ENCODE measurements at regions not wholly inside any gene's neighbourhood (a gene's known extent, or its start where the extent isn't known, plus 50 kb on each side); places are given as distances from the start of the nearest gene placed in this dataset.

- H3K9me3 ChIP-seq (ENCODE audit: control insufficient read depth, low read length) = no peaks in the 10 kb centered on the region
- H3K4me1 ChIP-seq (ENCODE audit: control insufficient read depth, insufficient read depth, low read length) = no peaks in the 10 kb centered on the region
- WGBS, 2 experiments = 79 to 92% methylated on average over 3 of the region's 3 CpGs
- no peak overlapping the region for H3K27ac ChIP-seq (ENCODE audit: insufficient read depth, low read depth, low read length, poor library complexity, severe bottlenecking)
- H3K36me3 ChIP-seq (ENCODE audit: control insufficient read depth, insufficient read depth, low read length) = no peaks in the 10 kb centered on the region
- no peaks in the 10 kb centered on the region for H3K27me3 ChIP-seq (ENCODE audit: control insufficient read depth, insufficient read depth, low read length, poor library complexity, severe bottlenecking)
- no peak overlapping the region for H3K4me3 ChIP-seq (ENCODE audit: insufficient read depth, low read depth, low read length)
Measured at GRCh38 chr12:60672949-60673348, 1077.1 kb downstream of the SLC16A7 start.

- H3K9me3 ChIP-seq (ENCODE audit: control insufficient read depth, low read length) = peaks cover 2% of the 10 kb centered on the region
- 62 to 67% methylated on average over 10 of the region's 12 CpGs for WGBS, 2 experiments
- no peak overlapping the region for H3K27ac ChIP-seq (ENCODE audit: insufficient read depth, low read depth, low read length, poor library complexity, severe bottlenecking)
- no peaks in the 10 kb centered on the region for H3K27me3 ChIP-seq (ENCODE audit: control insufficient read depth, insufficient read depth, low read length, poor library complexity, severe bottlenecking)
- no peaks in the 10 kb centered on the region for H3K36me3 ChIP-seq (ENCODE audit: control insufficient read depth, insufficient read depth, low read length)
- H3K4me3 ChIP-seq (ENCODE audit: insufficient read depth, low read depth, low read length) = no peak overlapping the region
- no peaks in the 10 kb centered on the region for H3K4me1 ChIP-seq (ENCODE audit: control insufficient read depth, insufficient read depth, low read length)
Measured at GRCh38 chr12:60684988-60685655, 1089.3 kb downstream of the SLC16A7 start.

- no peaks in the 10 kb centered on the region for H3K36me3 ChIP-seq (ENCODE audit: control insufficient read depth, insufficient read depth, low read length)
- H3K27ac ChIP-seq (ENCODE audit: insufficient read depth, low read depth, low read length, poor library complexity, severe bottlenecking) = no peak overlapping the region
- H3K4me3 ChIP-seq (ENCODE audit: insufficient read depth, low read depth, low read length) = no peak overlapping the region
- H3K27me3 ChIP-seq (ENCODE audit: control insufficient read depth, insufficient read depth, low read length, poor library complexity, severe bottlenecking) = no peaks in the 10 kb centered on the region
- H3K4me1 ChIP-seq (ENCODE audit: control insufficient read depth, insufficient read depth, low read length) = no peaks in the 10 kb centered on the region
- H3K9me3 ChIP-seq (ENCODE audit: control insufficient read depth, low read length) = no peaks in the 10 kb centered on the region
Measured at GRCh38 chr12:60689137-60689536, 1093.3 kb downstream of the SLC16A7 start.

- no peak overlapping the region for H3K27ac ChIP-seq (ENCODE audit: insufficient read depth, low read depth, low read length, poor library complexity, severe bottlenecking)
- no peaks in the 10 kb centered on the region for H3K9me3 ChIP-seq (ENCODE audit: control insufficient read depth, low read length)
- WGBS, 2 experiments = 85 to 100% methylated on average over 1 of the region's 1 CpG
- no peaks in the 10 kb centered on the region for H3K4me1 ChIP-seq (ENCODE audit: control insufficient read depth, insufficient read depth, low read length)
- no peaks in the 10 kb centered on the region for H3K36me3 ChIP-seq (ENCODE audit: control insufficient read depth, insufficient read depth, low read length)
- no peak overlapping the region for H3K4me3 ChIP-seq (ENCODE audit: insufficient read depth, low read depth, low read length)
- H3K27me3 ChIP-seq (ENCODE audit: control insufficient read depth, insufficient read depth, low read length, poor library complexity, severe bottlenecking) = no peaks in the 10 kb centered on the region
Measured at GRCh38 chr12:60693019-60693626, 1097.3 kb downstream of the SLC16A7 start.

- H3K36me3 ChIP-seq (ENCODE audit: control insufficient read depth, insufficient read depth, low read length) = no peaks in the 10 kb centered on the region
- no peak overlapping the region for H3K4me3 ChIP-seq (ENCODE audit: insufficient read depth, low read depth, low read length)
- no peak overlapping the region for H3K27ac ChIP-seq (ENCODE audit: insufficient read depth, low read depth, low read length, poor library complexity, severe bottlenecking)
- no peaks in the 10 kb centered on the region for H3K4me1 ChIP-seq (ENCODE audit: control insufficient read depth, insufficient read depth, low read length)
- 86 to 88% methylated on average over 4 of the region's 4 CpGs for WGBS, 2 experiments
- H3K27me3 ChIP-seq (ENCODE audit: control insufficient read depth, insufficient read depth, low read length, poor library complexity, severe bottlenecking) = no peaks in the 10 kb centered on the region
- H3K9me3 ChIP-seq (ENCODE audit: control insufficient read depth, low read length) = no peaks in the 10 kb centered on the region
Measured at GRCh38 chr12:60704171-60704914, 1108.5 kb downstream of the SLC16A7 start.

- 55 to 80% methylated on average over 1 of the region's 1 CpG for WGBS, 2 experiments
- Histone ChIP-seq H3K27me3 (ENCODE audit: control insufficient read depth, insufficient read depth, low read length, poor library complexity, severe bottlenecking) (no peaks in the 10 kb centered on the region), H3K4me1 (ENCODE audit: control insufficient read depth, insufficient read depth, low read length) (no peaks in the 10 kb centered on the region), H3K27ac (ENCODE audit: insufficient read depth, low read depth, low read length, poor library complexity, severe bottlenecking) (no peak overlapping the region), H3K4me3 (ENCODE audit: insufficient read depth, low read depth, low read length) (no peak overlapping the region), H3K9me3 (ENCODE audit: control insufficient read depth, low read length) (no peaks in the 10 kb centered on the region), H3K36me3 (ENCODE audit: control insufficient read depth, insufficient read depth, low read length) (no peaks in the 10 kb centered on the region)
Measured at GRCh38 chr12:60710246-60710645, 1114.4 kb downstream of the SLC16A7 start.

- H3K4me1 ChIP-seq (ENCODE audit: control insufficient read depth, insufficient read depth, low read length) = no peaks in the 10 kb centered on the region
- H3K9me3 ChIP-seq (ENCODE audit: control insufficient read depth, low read length) = no peaks in the 10 kb centered on the region
- H3K27me3 ChIP-seq (ENCODE audit: control insufficient read depth, insufficient read depth, low read length, poor library complexity, severe bottlenecking) = no peaks in the 10 kb centered on the region
- no peak overlapping the region for H3K4me3 ChIP-seq (ENCODE audit: insufficient read depth, low read depth, low read length)
- WGBS, 2 experiments = 88 to 100% methylated on average over 1 of the region's 5 CpGs
- no peaks in the 10 kb centered on the region for H3K36me3 ChIP-seq (ENCODE audit: control insufficient read depth, insufficient read depth, low read length)
- no peak overlapping the region for H3K27ac ChIP-seq (ENCODE audit: insufficient read depth, low read depth, low read length, poor library complexity, severe bottlenecking)
Measured at GRCh38 chr12:60714141-60714900, 1118.5 kb downstream of the SLC16A7 start.

- 71% methylated on average over 1 of the region's 1 CpG; no CpG with 5 or more reads in 1 of the 2 experiments for WGBS, 2 experiments
- Histone ChIP-seq H3K36me3 (ENCODE audit: control insufficient read depth, insufficient read depth, low read length) (no peaks in the 10 kb centered on the region), H3K4me3 (ENCODE audit: insufficient read depth, low read depth, low read length) (no peak overlapping the region), H3K27me3 (ENCODE audit: control insufficient read depth, insufficient read depth, low read length, poor library complexity, severe bottlenecking) (no peaks in the 10 kb centered on the region), H3K4me1 (ENCODE audit: control insufficient read depth, insufficient read depth, low read length) (no peaks in the 10 kb centered on the region), H3K9me3 (ENCODE audit: control insufficient read depth, low read length) (no peaks in the 10 kb centered on the region), H3K27ac (ENCODE audit: insufficient read depth, low read depth, low read length, poor library complexity, severe bottlenecking) (no peak overlapping the region)
Measured at GRCh38 chr12:60724475-60724874, 1128.6 kb downstream of the SLC16A7 start.

- no peaks in the 10 kb centered on the region for H3K27me3 ChIP-seq (ENCODE audit: control insufficient read depth, insufficient read depth, low read length, poor library complexity, severe bottlenecking)
- H3K9me3 ChIP-seq (ENCODE audit: control insufficient read depth, low read length) = no peaks in the 10 kb centered on the region
- H3K27ac ChIP-seq (ENCODE audit: insufficient read depth, low read depth, low read length, poor library complexity, severe bottlenecking) = no peak overlapping the region
- H3K4me1 ChIP-seq (ENCODE audit: control insufficient read depth, insufficient read depth, low read length) = no peaks in the 10 kb centered on the region
- no peak overlapping the region for H3K4me3 ChIP-seq (ENCODE audit: insufficient read depth, low read depth, low read length)
- H3K36me3 ChIP-seq (ENCODE audit: control insufficient read depth, insufficient read depth, low read length) = no peaks in the 10 kb centered on the region
Measured at GRCh38 chr12:60724984-60725383, 1129.2 kb downstream of the SLC16A7 start.

GRCh38 chr12:60752589-60752988, 1156.8 kb downstream of the SLC16A7 start:
- H3K27me3 ChIP-seq (ENCODE audit: control insufficient read depth, insufficient read depth, low read length, poor library complexity, severe bottlenecking) = no peaks in the 10 kb centered on the region
- H3K27ac ChIP-seq (ENCODE audit: insufficient read depth, low read depth, low read length, poor library complexity, severe bottlenecking) = no peak overlapping the region
- H3K36me3 ChIP-seq (ENCODE audit: control insufficient read depth, insufficient read depth, low read length) = no peaks in the 10 kb centered on the region
- no peaks in the 10 kb centered on the region for H3K4me1 ChIP-seq (ENCODE audit: control insufficient read depth, insufficient read depth, low read length)
- H3K9me3 ChIP-seq (ENCODE audit: control insufficient read depth, low read length) = peaks cover 2% of the 10 kb centered on the region
- WGBS, 2 experiments = no CpG with 5 or more reads among the region's 1 CpG
- no peak overlapping the region for H3K4me3 ChIP-seq (ENCODE audit: insufficient read depth, low read depth, low read length)

Data from ectodermal cell (in vitro differentiated cells).